H1 (cell line): ENCODE measurements at regions not wholly inside any gene's neighbourhood (a gene's known extent, or its start where the extent isn't known, plus 50 kb on each side); places are given as distances from the start of the nearest gene placed in this dataset.
"Not testable (repeated sequence)": the region's sequence is repeated elsewhere in the genome, so short reads cannot be mapped to it uniquely, and the experiment has no call there.

ENCODE experiments used
- CTCF ChIA-PET: fragments of 300-600 bp; sonication (Branson Sonifier 250); formaldehyde crosslinking; loops from one replicate; lab custom pipeline; 2021; ENCODE audit not compliant: partially characterized antibody; lab: Charles Lee
- POLR2A ChIA-PET: fragments of 300-600 bp; sonication (Branson Sonifier 250); formaldehyde crosslinking; loops from one replicate; lab custom pipeline; 2021; ENCODE audit warnings: inconsistent platforms; ENCODE audit not compliant: partially characterized antibody; lab: Charles Lee
- DNase-seq, 2 experiments: peaks; one replicate each; pipeline versions ENCODE4 v3.0.0 to v3.0.0-alpha.2; 2010 to 2022; ENCODE audit warnings: low spot score in 2 of 2, low read depth in 1 of 2, mixed read lengths in 1 of 2
- FAIRE-seq: peaks from 2 replicates; lab custom pipeline; 2011; peaks lifted over from hg19 to GRCh38; lab: Jason Lieb, UNC
- H2AFZ ChIP-seq: 2 replicates; pipeline ENCODE4 v1.8.1; 2012; ENCODE audit warnings: low read length, inconsistent platforms
- H2AK5ac ChIP-seq: 2 replicates; pipeline ENCODE4 v1.6.1; 2013; ENCODE audit warnings: low read depth, low read length
- H2BK120ac ChIP-seq: replicated peaks from 2 replicates; pipeline ENCODE3; 2013; ENCODE audit warnings: low read depth, low read length, inconsistent platforms
- H2BK12ac ChIP-seq: 2 replicates; pipeline ENCODE4 v1.6.1; 2013; ENCODE audit warnings: low read depth, low read length
- H2BK15ac ChIP-seq: 2 replicates; pipeline ENCODE4 v1.6.1; 2013; ENCODE audit warnings: low read length
- H2BK20ac ChIP-seq: 2 replicates; pipeline ENCODE4 v1.6.1; 2013; ENCODE audit warnings: low read length
- H2BK5ac ChIP-seq: 2 replicates; pipeline ENCODE4 v1.6.1; 2013; ENCODE audit warnings: low read depth, low read length
- H3K14ac ChIP-seq: 2 replicates; pipeline ENCODE4 v1.6.1; 2013; ENCODE audit warnings: inconsistent platforms; ENCODE audit not compliant: insufficient read length
- H3K18ac ChIP-seq: 2 replicates; pipeline ENCODE4 v1.6.1; 2013; ENCODE audit warnings: low read length; ENCODE audit errors: extremely low read depth
- H3K23ac ChIP-seq: 2 replicates; pipeline ENCODE4 v1.6.1; 2013; ENCODE audit warnings: inconsistent platforms; ENCODE audit not compliant: insufficient read length
- H3K23me2 ChIP-seq: 2 replicates; pipeline ENCODE4 v1.6.1; 2013; ENCODE audit warnings: low read depth, low read length
- H3K27ac ChIP-seq: 2 replicates; pipeline ENCODE4 v1.6.1; 2011; ENCODE audit warnings: low read depth, low read length, inconsistent platforms
- H3K27me3 ChIP-seq, 4 experiments: replicated peaks in 1 of 4; 1 replicate in 1 of 4; 2 replicates in 3 of 4; pipeline versions ENCODE4 v1.6.1 to v1.8.1; 2011 to 2013; ENCODE audit warnings: low read length in 3 of 4, mild to moderate bottlenecking in 3 of 4, inconsistent platforms in 2 of 4, mixed read lengths in 2 of 4, moderate library complexity in 1 of 4; ENCODE audit not compliant: control insufficient read depth in 3 of 4, insufficient read depth in 3 of 4; ENCODE audit errors: extremely low read depth in 1 of 4
- H3K36me3 ChIP-seq, 4 experiments: 2 replicates each; pipeline versions ENCODE4 v1.6.1 to v1.8.1; 2011 to 2013; ENCODE audit warnings: mild to moderate bottlenecking in 4 of 4, low read length in 3 of 4, moderate library complexity in 2 of 4, control low read depth in 1 of 4, inconsistent platforms in 1 of 4; ENCODE audit not compliant: insufficient read depth in 4 of 4, control insufficient read depth in 2 of 4
- H3K4ac ChIP-seq: replicated peaks from 2 replicates; pipeline ENCODE3; 2013; ENCODE audit warnings: low read length, low read depth, mixed read lengths, inconsistent platforms; ENCODE audit not compliant: insufficient read length
- H3K4me1 ChIP-seq, 4 experiments: replicated peaks in 1 of 4; 1 replicate in 1 of 4; 2 replicates in 3 of 4; pipeline versions ENCODE4 v1.6.1 to v1.8.1; 2011 to 2013; ENCODE audit warnings: low read length in 3 of 4, inconsistent platforms in 2 of 4, mixed read lengths in 1 of 4; ENCODE audit not compliant: insufficient read depth in 4 of 4, control insufficient read depth in 3 of 4
- H3K4me2 ChIP-seq, 2 experiments: 2 replicates each; pipeline versions ENCODE4 v1.6.1 to v1.8.1; 2011 to 2013; ENCODE audit warnings: low read depth in 2 of 2, low read length in 2 of 2, control low read depth in 1 of 2, inconsistent platforms in 1 of 2, mild to moderate bottlenecking in 1 of 2; ENCODE audit not compliant: insufficient read depth in 1 of 2
- H3K4me3 ChIP-seq, 4 experiments: fragments of 200-600, 300-600 bp in 1 of 4; sonication (generic), shearing (Covaris generic), sonication (Bioruptor Twin) in 1 of 4; 2 replicates each; pipeline versions ENCODE4 v1.5.1 to v1.8.1; 2011 to 2016; ENCODE audit warnings: low read length in 4 of 4, low read depth in 3 of 4, control low read depth in 2 of 4, inconsistent platforms in 2 of 4, mild to moderate bottlenecking in 2 of 4, mixed read lengths in 1 of 4, moderate library complexity in 1 of 4; ENCODE audit not compliant: insufficient read depth in 2 of 4; ENCODE audit errors: extremely low read depth in 1 of 4
- H3K56ac ChIP-seq: replicated peaks from 2 replicates; pipeline ENCODE3; 2013; ENCODE audit warnings: low read depth, mild to moderate bottlenecking, mixed read lengths, low read length, inconsistent platforms; ENCODE audit not compliant: insufficient read length
- H3K79me1 ChIP-seq: 2 replicates; pipeline ENCODE4 v1.6.1; 2013; ENCODE audit warnings: low read depth, low read length, control low read depth
- H3K79me2 ChIP-seq, 2 experiments: 2 replicates each; pipeline versions ENCODE4 v1.6.1 to v1.8.1; 2012 to 2013; ENCODE audit warnings: low read length in 2 of 2, mild to moderate bottlenecking in 2 of 2, inconsistent platforms in 1 of 2; ENCODE audit not compliant: insufficient read depth in 2 of 2, control insufficient read depth in 1 of 2
- H3K9ac ChIP-seq, 4 experiments: replicated peaks in 1 of 4; 1 replicate in 1 of 4; 2 replicates in 3 of 4; pipeline versions ENCODE4 v1.6.1 to v1.8.1; 2011 to 2013; ENCODE audit warnings: low read depth in 3 of 4, low read length in 3 of 4, control low read depth in 2 of 4, mild to moderate bottlenecking in 2 of 4, moderate library complexity in 2 of 4, inconsistent platforms in 1 of 4; ENCODE audit errors: extremely low read depth in 1 of 4
- H3K9me3 ChIP-seq, 2 experiments: 2 replicates each; pipeline versions ENCODE4 v1.6.1 to v1.8.1; 2012 to 2013; ENCODE audit warnings: mild to moderate bottlenecking in 2 of 2, moderate library complexity in 2 of 2, control low read depth in 1 of 2, inconsistent platforms in 1 of 2, low read depth in 1 of 2, low read length in 1 of 2, mixed read lengths in 1 of 2; ENCODE audit not compliant: insufficient read depth in 2 of 2
- H4K20me1 ChIP-seq, 2 experiments: replicated peaks in 1 of 2; 2 replicates each; pipeline versions ENCODE3 to v1.8.1; 2011 to 2013; ENCODE audit warnings: inconsistent platforms in 2 of 2, low read length in 2 of 2, mild to moderate bottlenecking in 1 of 2; ENCODE audit not compliant: insufficient read depth in 2 of 2, control insufficient read depth in 1 of 2
- H4K5ac ChIP-seq: 2 replicates; pipeline ENCODE4 v1.6.1; 2013; ENCODE audit warnings: low read length, low read depth, mixed read lengths, inconsistent platforms; ENCODE audit not compliant: insufficient read length
- H4K8ac ChIP-seq: 2 replicates; pipeline ENCODE4 v1.8.0; 2013; ENCODE audit warnings: mild to moderate bottlenecking, moderate library complexity, low read length, inconsistent platforms; ENCODE audit not compliant: insufficient read depth; ENCODE audit errors: extremely low read depth
- H4K91ac ChIP-seq: replicated peaks from 2 replicates; pipeline ENCODE3; 2013; ENCODE audit warnings: low read length, mixed read lengths, inconsistent platforms; ENCODE audit not compliant: insufficient read length
- CEBPB ChIP-seq: IDR thresholded peaks from 2 replicates; pipeline ENCODE4 v1.6.1; 2012; ENCODE audit warnings: low read depth, low read length
- CTCF ChIP-seq, 3 experiments: IDR thresholded peaks; 1 replicate in 2 of 3; 2 replicates in 1 of 3; pipeline versions ENCODE4 v1.5.1 to v1.6.1; 2011; ENCODE audit warnings: low read length in 3 of 3, mild to moderate bottlenecking in 3 of 3, inconsistent platforms in 2 of 3, low read depth in 1 of 3, moderate library complexity in 1 of 3; ENCODE audit not compliant: insufficient read depth in 1 of 3; ENCODE audit errors: control extremely low read depth in 1 of 3
- RAD21 ChIP-seq, 2 experiments: IDR thresholded peaks in 1 of 2; conservative IDR thresholded peaks in 1 of 2; 2 replicates each; pipeline ENCODE4 v1.6.1; 2011; ENCODE audit warnings: low read depth in 2 of 2, low read length in 2 of 2, improper control_type of control experiment in 1 of 2, inconsistent platforms in 1 of 2, mild to moderate bottlenecking in 1 of 2, moderate library complexity in 1 of 2
- WGBS, 2 experiments: shearing (Covaris generic) in 1 of 2; methylation state at CpG; one replicate each; pipeline versions ENCODE4 v1.1.6 to v1.1.7; 2013 to 2015; ENCODE audit warnings: low lambda C conversion rate in 2 of 2, mixed read lengths in 2 of 2, inconsistent platforms in 1 of 2, low coverage in 1 of 2, missing lambda C conversion rate in 1 of 2; ENCODE audit not compliant: insufficient replicate concordance in 2 of 2, insufficient coverage in 1 of 2, insufficient read length in 1 of 2; ENCODE audit errors: extremely low coverage in 1 of 2, missing lambda C conversion rate in 1 of 2; 5-methylcytosine and 5-hydroxymethylcytosine counted together

- H3K4me2 ChIP-seq, H3K79me1 ChIP-seq, H3K23ac ChIP-seq, H4K20me1 ChIP-seq, H3K27me3 ChIP-seq, H2BK20ac ChIP-seq, H3K79me2 ChIP-seq, H2BK12ac ChIP-seq, H2BK5ac ChIP-seq, H2AK5ac ChIP-seq, H3K4me1 ChIP-seq, H4K91ac ChIP-seq, H4K5ac ChIP-seq, H3K4me3 ChIP-seq, H2BK120ac ChIP-seq, H2BK15ac ChIP-seq, H3K14ac ChIP-seq, H3K18ac ChIP-seq, H3K27ac ChIP-seq, H3K56ac ChIP-seq, H3K23me2 ChIP-seq, POLR2A ChIA-PET, H3K4ac ChIP-seq, H3K9ac ChIP-seq, H4K8ac ChIP-seq, H3K36me3 ChIP-seq: not testable (repeated sequence)
- peak in 2 of 3 experiments; percentile 39 to 59; a peak in 3 of 4 replicates for TF ChIP-seq CTCF (IDR thresholded peaks at IDR 0.05; ENCODE audit: control extremely low read depth in 1 of 3, insufficient read depth in 1 of 3, low read depth in 1 of 3, low read length in 3 of 3)
- peak; percentile 25; the same call in 1 of the 2 replicates for TF ChIP-seq CEBPB
- TF ChIP-seq RAD21 (IDR thresholded peaks at IDR 0.05 in 1 of 2, conservative IDR thresholded peaks at IDR 0.05 in 1 of 2; ENCODE audit: low read depth in 2 of 2, low read length in 2 of 2) = peak; percentile 49 to 64; a peak in 3 of 4 replicates
- FAIRE-seq (peak; percentile 36), DNase-seq (peak in 1 of 2 experiments; percentile 56)
- Histone ChIP-seq H3K9me3 (peaks cover 0 to 16% of the 10 kb centered on the region in 2 experiments; a peak in 2 of 4 replicates), H2AFZ (0 out of 2 replicates have a peak overlapping the region, but pooled peaks have one; percentile 66)
- CTCF ChIA-PET = interaction anchor here (1.3 to 2.3 kb wide), 2 partner anchors 14 to 49 kb away, joined by 5 to 6 read pairs; no protein-coding TSS in a partner anchor
- WGBS, 2 experiments = 94% methylated on average over 4 of the region's 4 CpGs; no CpG with 5 or more reads in 1 of the 2 experiments
Measured at GRCh38 chr12:7588742-7589329, 76.9 kb downstream of the APOBEC1 start.
